Type B pancreatic cell (in vitro differentiated cells): ENCODE measurements at regions not wholly inside any gene's neighbourhood (a gene's known extent, or its start where the extent isn't known, plus 50 kb on each side); places are given as distances from the start of the nearest gene placed in this dataset.

Experiments
- DNase-seq: peaks from one replicate; pipeline ENCODE4 v3.0.0; 2021; ENCODE audit warnings: mixed read lengths; ENCODE audit not compliant: unreplicated experiment; ENCODE audit errors: extremely low spot score
- H3K27ac Mint-ChIP-seq: 2 replicates; pipeline ENCODE4 v1.8.0; 2021; ENCODE audit warnings: mild to moderate bottlenecking, mixed read lengths
- H3K27me3 Mint-ChIP-seq: 2 replicates; pipeline ENCODE4 v1.8.0; 2021; ENCODE audit warnings: mixed read lengths
- H3K36me3 Mint-ChIP-seq: 2 replicates; pipeline ENCODE4 v1.8.0; 2021; ENCODE audit warnings: mixed read lengths
- H3K4me1 Mint-ChIP-seq: one replicate; pipeline ENCODE4 v1.8.0; 2021; ENCODE audit warnings: mixed read lengths; ENCODE audit not compliant: unreplicated experiment
- H3K4me3 Mint-ChIP-seq: 2 replicates; pipeline ENCODE4 v1.8.0; 2021; ENCODE audit warnings: mild to moderate bottlenecking, mixed read lengths
- H3K9me3 Mint-ChIP-seq: 2 replicates; pipeline ENCODE4 v1.8.0; 2021; ENCODE audit warnings: mixed read lengths
- CTCF ChIP-seq: fragments of 200-600 bp; sonication (generic); conservative IDR thresholded peaks from 2 replicates; pipeline ENCODE4 v1.5.0; 2021; ENCODE audit warnings: antibody characterized with exemption, mild to moderate bottlenecking

- TF ChIP-seq CTCF = no peak
- peaks cover 38% of the 10 kb centered on the region for H3K4me1 Mint-ChIP-seq
- DNase-seq = no peak
- no peaks in the 10 kb centered on the region for H3K27me3 Mint-ChIP-seq
- no peaks in the 10 kb centered on the region for H3K9me3 Mint-ChIP-seq
- H3K27ac Mint-ChIP-seq = no peak overlapping the region
- H3K36me3 Mint-ChIP-seq = peaks cover 8% of the 10 kb centered on the region
- no peak overlapping the region for H3K4me3 Mint-ChIP-seq
Measured at GRCh38 chr9:2493109-2493508, 128.5 kb upstream of the VLDLR start.

DNA sequence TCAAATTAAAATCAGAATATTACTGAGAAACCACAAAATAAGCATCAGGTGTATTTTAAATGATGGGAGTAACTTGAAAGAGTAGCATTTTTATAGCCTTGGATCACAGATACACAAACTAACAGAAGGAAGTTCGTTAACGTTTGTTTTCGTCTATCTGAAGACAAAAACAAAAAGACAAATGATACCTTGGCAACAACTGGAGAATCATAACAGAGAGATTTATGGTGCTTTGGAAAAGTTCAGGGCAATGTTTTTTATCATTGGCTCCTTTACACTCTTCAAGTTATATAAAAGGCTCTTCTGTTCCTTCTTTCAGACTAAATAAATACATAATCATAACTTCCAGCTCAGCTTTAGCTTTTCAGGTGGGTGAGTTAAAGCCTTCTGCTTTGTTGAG lies 128.1 kb upstream of the VLDLR start:
- H3K27me3 Mint-ChIP-seq = no peaks in the 10 kb centered on the region
- H3K36me3 Mint-ChIP-seq = peaks cover 8% of the 10 kb centered on the region
- TF ChIP-seq CTCF = no peak
- H3K27ac Mint-ChIP-seq = no peak overlapping the region
- no peak for DNase-seq
- peaks cover 38% of the 10 kb centered on the region for H3K4me1 Mint-ChIP-seq
- H3K9me3 Mint-ChIP-seq = no peaks in the 10 kb centered on the region
- no peak overlapping the region for H3K4me3 Mint-ChIP-seq

GRCh38 chr9:2494562-2494961 lies 127.0 kb upstream of the VLDLR start:
- H3K36me3 Mint-ChIP-seq = peaks cover 8% of the 10 kb centered on the region
- DNase-seq = no peak
- no peak overlapping the region for H3K4me3 Mint-ChIP-seq
- no peaks in the 10 kb centered on the region for H3K27me3 Mint-ChIP-seq
- no peaks in the 10 kb centered on the region for H3K9me3 Mint-ChIP-seq
- no peak for TF ChIP-seq CTCF
- peak overlapping the region; percentile 39 for H3K27ac Mint-ChIP-seq
- H3K4me1 Mint-ChIP-seq = peaks cover 32% of the 10 kb centered on the region

DNA sequence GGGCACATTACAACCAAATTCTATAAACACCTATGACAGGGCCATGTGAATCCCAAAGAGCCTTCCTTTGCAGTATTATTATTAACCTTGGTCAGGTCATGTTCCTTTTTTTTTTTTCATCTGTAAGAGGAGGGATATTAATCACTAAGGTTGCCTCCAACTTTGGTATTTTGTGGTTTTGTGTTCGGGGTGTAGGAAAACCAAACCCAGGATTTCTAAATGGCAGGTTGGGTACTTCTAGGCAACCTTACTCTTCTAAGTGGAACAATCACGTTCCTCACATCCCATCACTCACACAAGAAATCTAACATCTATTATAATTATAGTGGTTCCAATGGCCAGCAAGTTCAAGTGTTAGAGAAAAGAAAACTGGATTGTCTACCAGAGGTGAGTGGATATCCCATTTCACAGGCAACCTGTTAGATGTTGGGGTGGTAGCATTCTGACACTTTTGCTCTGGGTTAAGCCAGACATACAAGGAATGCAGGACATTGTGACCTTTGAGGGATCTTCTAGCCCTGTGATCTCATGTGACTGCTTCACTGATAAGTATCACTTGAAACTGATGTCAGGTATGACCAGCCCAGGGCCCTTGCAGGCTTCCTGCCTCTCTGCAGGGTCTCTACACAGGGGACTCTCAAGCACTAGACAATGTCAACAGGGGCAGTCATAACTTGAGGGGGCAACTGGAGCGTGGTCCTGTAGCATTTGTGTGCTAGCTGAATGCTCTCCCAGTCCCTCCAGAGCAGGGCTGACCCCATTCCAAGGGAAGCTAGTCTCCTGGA lies 126.2 kb upstream of the VLDLR start:
- Mint-ChIP-seq H3K4me3 (no peak overlapping the region), H3K27ac (no peak overlapping the region), H3K4me1 (peaks cover 24% of the 10 kb centered on the region), H3K9me3 (no peaks in the 10 kb centered on the region), H3K27me3 (no peaks in the 10 kb centered on the region), H3K36me3 (peaks cover 8% of the 10 kb centered on the region)
- no peak for TF ChIP-seq CTCF
- no peak for DNase-seq

DNA sequence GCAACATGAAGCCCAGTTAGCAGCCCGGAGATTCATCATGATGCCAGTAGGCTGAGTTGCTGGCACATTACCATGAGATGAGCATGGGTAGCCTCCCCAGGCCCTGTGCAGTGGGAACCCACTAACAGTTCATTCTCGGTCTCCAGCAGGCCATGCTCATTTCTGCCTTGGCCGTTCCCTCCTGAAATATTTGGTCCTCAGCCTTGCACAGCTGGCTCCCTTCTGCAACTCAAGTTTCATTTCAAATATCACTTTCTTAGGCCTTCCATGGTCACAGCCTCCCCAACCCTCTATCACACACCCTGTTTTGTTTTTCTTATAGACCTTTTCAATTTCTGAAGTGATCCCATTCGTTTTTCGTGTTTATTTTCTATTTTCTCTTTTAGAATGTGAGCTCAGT lies 125.4 kb upstream of the VLDLR start:
- no peak for DNase-seq
- TF ChIP-seq CTCF = no peak
- Mint-ChIP-seq H3K4me3 (no peak overlapping the region), H3K36me3 (peaks cover 8% of the 10 kb centered on the region), H3K9me3 (no peaks in the 10 kb centered on the region), H3K4me1 (peaks cover 19% of the 10 kb centered on the region), H3K27me3 (no peaks in the 10 kb centered on the region), H3K27ac (no peak overlapping the region)
